NCI-H82 treated with DMSO at 0.1 percent for 48 hours (cell line): ENCODE measurements at regions not wholly inside any gene's neighbourhood (a gene's known extent, or its start where the extent isn't known, plus 50 kb on each side); places are given as distances from the start of the nearest gene placed in this dataset.
"Not testable (repeated sequence)": the region's sequence is repeated elsewhere in the genome, so short reads cannot be mapped to it uniquely, and the experiment has no call there.

Experiments
- DNase-seq: peaks from one replicate; lab custom pipeline; 2025; ENCODE audit not compliant: unreplicated experiment; lab: John Stamatoyannopoulos, UW

DNA sequence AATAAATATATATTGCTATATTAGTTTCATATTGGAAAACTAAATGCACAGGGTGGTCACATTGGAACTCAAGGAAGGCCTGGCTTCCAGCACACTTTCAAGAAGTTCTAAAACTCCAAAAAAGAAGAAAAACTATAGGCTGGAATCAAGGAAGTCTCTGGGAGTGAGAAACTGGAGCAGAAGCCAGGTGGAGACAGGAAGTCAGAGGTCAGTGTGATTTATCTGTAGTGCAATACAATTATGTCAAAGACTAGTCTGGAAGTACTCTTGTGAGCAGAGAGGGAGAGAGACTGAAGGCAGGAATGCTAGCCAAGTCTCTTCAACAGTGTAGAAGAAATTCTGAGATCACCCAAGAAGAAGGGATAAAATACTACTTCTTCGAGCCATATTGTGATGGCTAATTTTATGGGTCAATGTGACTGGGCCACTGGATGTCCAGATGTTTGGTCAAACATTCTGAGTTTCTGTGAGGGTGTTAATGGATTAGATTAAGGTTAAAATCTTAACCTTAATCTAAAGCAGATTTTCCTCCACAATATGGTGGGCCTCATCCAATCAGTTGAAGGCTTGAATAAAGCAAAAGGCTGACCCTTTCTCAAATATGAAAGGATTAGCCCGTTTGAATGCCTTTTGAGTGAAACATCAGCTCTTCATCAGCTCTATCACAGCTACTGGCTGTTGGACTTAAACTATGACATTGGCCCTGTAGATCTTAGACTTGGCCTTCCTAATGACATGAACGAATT is 208.0 kb downstream of the TDRD15 start:
- DNase-seq, result no peak

DNA sequence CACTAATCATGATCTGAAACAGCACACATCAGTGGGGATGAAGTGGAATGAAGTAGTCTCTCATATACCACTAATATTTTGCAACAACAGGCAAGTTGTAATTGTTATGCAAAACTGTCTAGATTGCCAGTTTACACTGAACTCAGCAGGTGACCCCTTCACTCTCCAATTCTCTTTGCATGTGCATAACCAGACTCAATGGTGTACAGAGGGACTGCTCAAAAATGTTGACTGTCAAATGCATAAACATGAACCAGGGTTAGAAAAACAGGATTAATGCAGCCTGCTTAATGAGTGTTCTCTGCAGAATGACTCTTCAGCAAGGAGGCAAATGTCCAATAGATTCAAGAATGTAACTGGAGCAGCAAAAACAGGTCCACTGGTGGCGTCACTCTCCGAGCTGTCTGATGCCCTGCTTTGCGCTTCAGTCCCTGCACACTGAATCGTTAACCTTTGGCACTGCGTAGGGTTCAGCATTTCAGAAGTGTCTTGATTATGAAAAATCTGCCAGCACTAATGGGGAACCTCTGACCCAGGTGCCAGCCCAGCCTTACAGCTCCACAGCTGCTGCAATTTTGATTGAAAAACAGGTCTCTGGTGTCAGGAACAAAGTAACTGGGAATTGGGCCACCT is 209.3 kb downstream of the TDRD15 start:
- DNase-seq, result no peak

GRCh38 chr2:21333684-21334083 is 209.9 kb downstream of the TDRD15 start:
- no peak for DNase-seq

GRCh38 chr2:21346984-21347383 is 223.2 kb downstream of the TDRD15 start:
- DNase-seq, result no peak

DNA sequence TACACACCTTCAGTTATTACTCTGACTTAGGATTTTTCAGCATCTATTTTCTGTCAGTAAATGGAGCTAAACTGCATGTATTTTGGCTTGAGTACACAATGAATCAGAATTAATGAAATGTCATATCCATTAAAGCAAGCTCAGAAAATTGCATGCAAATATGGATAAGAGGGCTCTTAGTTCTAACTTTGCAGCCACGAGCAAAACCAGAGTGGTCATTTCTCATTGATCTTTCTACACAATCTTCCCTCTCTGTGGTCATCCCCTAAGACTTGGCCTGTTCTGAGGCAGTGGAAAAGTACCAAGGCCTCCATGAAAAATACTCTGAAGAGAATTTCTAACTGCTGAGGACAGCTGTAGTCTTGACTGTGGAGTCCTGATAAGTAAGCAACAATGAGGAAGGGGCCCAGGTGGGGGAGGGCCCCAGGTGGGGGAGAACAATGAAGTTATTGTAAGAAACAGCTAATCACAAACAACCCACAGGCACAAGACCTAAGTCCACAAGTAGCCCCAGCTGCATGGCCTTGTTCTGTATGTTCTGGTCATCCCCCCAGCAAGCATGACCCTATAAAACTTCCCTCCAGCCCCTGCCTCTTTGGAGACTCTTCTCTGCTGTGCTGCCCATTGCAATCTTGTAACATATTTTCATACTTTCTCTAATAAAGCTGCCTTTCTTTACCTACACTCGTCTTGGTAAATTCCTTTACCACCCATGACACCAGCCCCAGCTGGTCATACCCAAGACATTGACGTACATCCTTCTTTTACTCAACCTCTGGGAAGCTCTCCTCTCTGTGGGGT is 230.3 kb downstream of the TDRD15 start:
- no peak for DNase-seq

DNA sequence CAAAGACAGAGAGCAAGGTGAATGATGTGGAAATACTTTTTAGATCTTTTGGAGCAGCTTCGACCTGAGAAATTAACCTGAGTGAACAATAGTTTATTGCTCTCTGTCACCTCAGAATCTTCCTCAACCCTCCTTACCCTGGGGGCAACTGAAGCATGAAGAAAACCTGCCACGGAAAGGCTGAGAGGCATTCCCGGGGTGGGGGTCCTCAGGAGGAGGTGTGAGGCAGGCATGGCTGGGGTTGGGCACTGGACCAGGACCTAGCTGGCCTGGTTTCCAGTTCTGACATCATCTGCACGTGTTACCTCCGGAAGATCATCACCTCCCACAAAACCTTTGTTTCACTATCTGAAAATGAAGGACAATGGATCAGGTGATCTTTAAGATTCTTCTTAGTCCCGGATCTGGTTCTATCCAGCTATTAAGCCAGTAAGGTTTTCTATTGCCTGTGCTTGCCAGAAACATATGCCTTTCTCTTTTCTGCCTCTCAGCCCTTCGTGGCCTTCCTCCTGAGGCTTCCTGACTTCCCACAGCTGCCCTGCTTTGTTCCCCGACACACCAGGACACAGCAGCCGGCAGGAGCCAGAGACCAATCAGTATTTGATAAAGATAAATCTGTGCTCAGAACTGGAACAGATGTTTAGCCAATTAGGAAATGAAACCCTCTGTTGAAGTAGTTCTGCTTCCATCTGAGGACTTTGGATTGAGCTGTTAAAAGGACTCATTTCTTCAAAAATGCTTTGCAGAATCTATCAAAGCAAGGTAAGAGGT is 232.5 kb downstream of the TDRD15 start:
- DNase-seq, result no peak

GRCh38 chr2:21356857-21357255 is 233.1 kb downstream of the TDRD15 start:
- DNase-seq, result no peak

DNA sequence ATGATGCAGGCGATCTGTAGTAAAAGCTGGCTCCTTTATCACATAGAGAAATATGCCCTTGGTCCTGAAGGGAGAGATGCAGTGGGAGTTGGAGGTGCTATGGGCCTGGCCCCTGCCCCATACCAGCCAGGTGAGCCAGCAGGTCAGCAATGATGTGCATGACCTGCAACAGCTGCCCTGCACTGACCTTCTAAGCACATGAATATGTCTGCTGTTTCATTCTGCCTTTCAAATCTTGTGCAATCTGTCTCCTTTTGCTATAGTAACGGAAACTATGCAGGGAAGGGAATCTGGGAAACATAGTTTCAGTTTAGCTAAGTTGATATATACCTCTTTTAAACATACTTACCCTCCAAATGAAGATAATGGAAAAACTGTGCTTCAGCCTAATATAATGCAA is 235.2 kb downstream of the TDRD15 start:
- no peak for DNase-seq

DNA sequence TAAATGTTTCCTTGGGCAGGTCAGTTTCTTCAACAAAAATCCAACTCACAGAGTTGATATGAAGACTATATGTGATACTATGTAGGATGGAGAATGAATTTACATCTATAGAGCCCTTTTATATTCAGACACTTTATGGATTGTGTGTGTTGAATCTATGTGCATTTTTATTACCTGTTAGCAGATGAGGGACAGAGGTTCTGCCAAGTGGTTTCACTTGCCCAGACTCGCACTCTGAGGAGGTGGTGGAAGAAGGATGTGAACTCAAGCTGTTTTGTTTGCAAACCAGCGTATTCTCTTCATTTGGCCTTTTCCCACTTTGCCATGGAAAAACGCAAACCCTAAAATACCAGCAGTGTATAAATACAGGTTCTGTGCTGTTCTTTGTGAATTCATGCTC is 237.6 kb downstream of the TDRD15 start:
- no peak for DNase-seq

DNA sequence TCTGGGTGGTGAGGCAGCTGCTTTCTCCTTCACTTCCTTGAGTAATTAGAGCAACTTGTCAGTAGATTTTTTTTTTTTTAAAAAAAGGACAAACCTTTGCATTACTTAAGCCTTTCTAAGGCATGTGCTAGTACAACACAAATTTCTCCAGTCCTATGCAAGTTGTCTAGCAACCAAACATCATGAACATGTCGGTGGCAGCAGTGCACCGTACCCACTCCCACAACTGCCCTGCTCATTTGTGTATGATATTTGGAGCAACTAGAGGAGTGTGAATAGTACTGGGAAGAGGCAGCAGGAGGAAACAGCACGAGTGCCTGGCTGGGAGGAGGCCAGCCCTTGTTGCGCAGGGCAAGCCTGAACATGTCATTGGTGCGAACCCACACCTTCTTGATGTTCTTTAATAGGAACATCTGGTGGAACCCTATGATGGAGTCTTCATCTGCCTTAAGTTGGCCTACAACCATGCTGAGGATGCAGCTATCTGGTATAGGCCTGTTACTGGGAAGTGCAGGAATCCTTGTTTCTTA is 238.3 kb downstream of the TDRD15 start:
- DNase-seq, result no peak

DNA sequence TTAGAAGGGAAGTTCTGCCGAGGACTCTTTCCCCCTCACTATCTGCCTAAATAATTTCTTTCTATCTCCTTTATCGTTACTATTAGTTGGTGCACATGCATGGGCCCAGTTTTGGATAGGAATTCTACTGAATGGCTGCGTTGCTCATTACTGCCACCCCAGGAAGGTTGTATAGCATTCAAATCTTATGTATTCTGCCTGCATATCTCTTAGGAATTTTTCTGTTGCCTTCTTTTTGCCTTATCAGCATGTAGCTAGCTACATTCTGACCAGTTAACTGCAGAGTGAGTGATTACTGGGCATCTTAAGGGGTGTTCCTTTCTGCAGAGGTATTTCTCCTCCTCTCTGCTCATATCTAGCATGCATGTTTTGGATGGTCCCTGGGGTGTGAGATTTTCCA is 239.6 kb downstream of the TDRD15 start:
- DNase-seq, result no peak

- no peak for DNase-seq
Observed at GRCh38 chr2:21367421-21367820, 243.7 kb downstream of the TDRD15 start.

DNA sequence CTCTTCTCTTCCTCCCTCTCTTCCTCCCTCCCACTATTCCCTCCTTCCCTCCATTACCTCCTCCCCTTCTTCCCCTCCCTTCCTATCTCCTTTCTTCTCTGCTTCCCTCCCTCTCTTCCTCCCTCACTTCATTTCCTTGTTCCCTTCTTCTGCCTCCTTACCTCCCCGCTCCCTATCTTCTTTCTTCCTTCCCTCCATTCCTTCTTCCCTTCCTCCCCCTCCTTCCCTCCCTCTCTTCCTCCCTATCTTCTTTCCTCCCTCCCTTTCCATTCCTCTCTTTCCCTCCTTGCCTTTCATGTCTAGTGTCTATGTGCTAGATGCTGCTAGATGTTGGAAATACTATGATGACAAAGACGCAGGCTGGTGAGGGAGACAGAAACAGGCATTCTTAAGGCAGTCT is 246.0 kb downstream of the TDRD15 start:
- no peak for DNase-seq

GRCh38 chr2:21371499-21372003 is 247.8 kb downstream of the TDRD15 start:
- no peak for DNase-seq

- DNase-seq, result peak; percentile 21
Observed at GRCh38 chr2:21372654-21373053, 248.9 kb downstream of the TDRD15 start.

- DNase-seq, result no peak
Observed at GRCh38 chr2:21376864-21377263, 253.1 kb downstream of the TDRD15 start.

GRCh38 chr2:21379140-21379539 is 255.4 kb downstream of the TDRD15 start:
- no peak for DNase-seq

GRCh38 chr2:21379668-21380067 is 255.9 kb downstream of the TDRD15 start:
- not testable (repeated sequence) for DNase-seq

GRCh38 chr2:21381421-21381820 is 257.7 kb downstream of the TDRD15 start:
- no peak for DNase-seq

DNA sequence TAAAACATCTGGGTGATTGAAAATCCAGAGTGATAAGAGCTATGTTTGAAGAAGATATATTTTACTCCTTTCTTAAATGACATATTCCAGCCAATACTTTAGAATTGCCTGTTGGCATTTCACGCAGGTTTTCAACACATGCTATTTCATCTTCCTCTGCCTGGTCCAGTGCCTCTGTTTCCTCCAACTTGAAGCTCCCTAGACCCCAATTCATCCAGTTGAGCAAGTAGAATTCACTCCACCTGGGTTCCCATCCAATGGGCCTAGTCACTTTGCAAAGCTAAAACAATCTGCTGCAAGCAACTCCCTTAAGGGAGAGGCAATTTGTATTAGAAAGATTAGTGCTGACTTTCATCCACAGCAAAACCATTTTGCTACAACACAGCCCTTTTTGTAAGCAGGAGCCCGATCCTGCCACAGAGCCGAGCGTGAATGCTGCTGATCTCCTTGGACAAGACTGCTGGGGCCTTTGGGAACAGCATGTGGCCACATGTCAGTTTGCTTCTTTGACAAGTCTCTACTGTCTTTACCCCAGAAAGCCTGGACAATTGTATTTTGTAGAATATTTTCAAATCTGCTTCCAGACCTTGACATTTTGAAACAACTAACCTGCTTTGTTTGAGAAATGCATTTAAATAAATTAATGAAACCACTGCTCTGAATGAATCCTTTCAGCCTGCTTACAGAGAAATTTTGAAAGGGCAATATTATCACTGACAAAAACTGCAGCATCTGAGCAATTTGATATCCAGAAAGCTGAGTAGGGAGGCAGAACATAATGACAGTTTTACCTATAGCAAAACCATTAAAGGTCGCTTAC is 259.1 kb downstream of the TDRD15 start:
- DNase-seq, result no peak
